MM.1S (cell line): ENCODE measurements at regions not wholly inside any gene's neighbourhood (a gene's known extent, or its start where the extent isn't known, plus 50 kb on each side); places are given as distances from the start of the nearest gene placed in this dataset.
"Not testable (repeated sequence)": the region's sequence is repeated elsewhere in the genome, so short reads cannot be mapped to it uniquely, and the experiment has no call there.

Source experiments
- DNase-seq: peaks from one replicate; pipeline ENCODE4 v3.0.0-alpha.2; 2015
- H2AFZ ChIP-seq: fragments of 300-600 bp; sonication (generic); 2 replicates; pipeline ENCODE4 v1.6.0; 2016; ENCODE audit warnings: antibody characterized with exemption, low read length
- H3F3A ChIP-seq: fragments of 300-600 bp; sonication (generic); 2 replicates; pipeline ENCODE4 v1.6.1; 2016; ENCODE audit warnings: mild to moderate bottlenecking, antibody characterized with exemption, low read length, moderate library complexity, mixed read lengths; ENCODE audit not compliant: insufficient read depth
- H3K27ac ChIP-seq: fragments of 300-600 bp; sonication (generic); 2 replicates; pipeline ENCODE4 v1.5.1; 2016; ENCODE audit warnings: mild to moderate bottlenecking, low read length
- H3K27me3 ChIP-seq: fragments of 300-600 bp; sonication (generic); replicated peaks from 2 replicates; pipeline ENCODE4 v1.6.0; 2016; ENCODE audit warnings: low read length; ENCODE audit not compliant: insufficient read depth
- H3K36me3 ChIP-seq: fragments of 300-600 bp; sonication (generic); replicated peaks from 2 replicates; pipeline ENCODE4 v1.6.1; 2016; ENCODE audit warnings: mild to moderate bottlenecking, low read length, mixed read lengths; ENCODE audit not compliant: insufficient read depth
- H3K4me1 ChIP-seq: fragments of 300-600 bp; sonication (generic); 2 replicates; pipeline ENCODE4 v1.6.1; 2016; ENCODE audit warnings: low read length, mixed read lengths
- H3K4me2 ChIP-seq: fragments of 300-600 bp; sonication (generic); 2 replicates; pipeline ENCODE4 v1.6.0; 2016; ENCODE audit warnings: low read depth, low read length
- H3K4me3 ChIP-seq: fragments of 300-600 bp; sonication (generic); 2 replicates; pipeline ENCODE4 v1.5.1; 2016; ENCODE audit warnings: low read length, mixed read lengths
- H3K79me2 ChIP-seq: fragments of 300-600 bp; sonication (generic); 2 replicates; pipeline ENCODE4 v1.6.1; 2016; ENCODE audit warnings: mixed run types, low read length, mixed read lengths
- H3K9ac ChIP-seq: fragments of 300-600 bp; sonication (generic); 2 replicates; pipeline ENCODE4 v1.6.1; 2016; ENCODE audit warnings: low read length, mixed read lengths
- H3K9me2 ChIP-seq: fragments of 300-600 bp; sonication (generic); replicated peaks from 2 replicates; pipeline ENCODE4 v1.6.1; 2016; ENCODE audit warnings: mild to moderate bottlenecking, low read length, mixed read lengths; ENCODE audit not compliant: insufficient read depth
- H3K9me3 ChIP-seq: fragments of 300-600 bp; sonication (generic); replicated peaks from 2 replicates; pipeline ENCODE4 v1.6.1; 2016; ENCODE audit warnings: mild to moderate bottlenecking, low read length, mixed read lengths; ENCODE audit not compliant: insufficient read depth
- H4K20me1 ChIP-seq: fragments of 300-600 bp; sonication (generic); 2 replicates; pipeline ENCODE4 v1.6.1; 2016; ENCODE audit warnings: mild to moderate bottlenecking, low read length, moderate library complexity, mixed read lengths; ENCODE audit not compliant: insufficient read depth
- EZH2 ChIP-seq: fragments of 300-600 bp; sonication (generic); optimal IDR thresholded peaks from 2 replicates; pipeline ENCODE3; 2017; ENCODE audit warnings: low read depth, mild to moderate bottlenecking, antibody characterized with exemption, low read length, mixed read lengths
- EZH2phosphoT487 ChIP-seq: fragments of 300-600 bp; sonication (generic); IDR thresholded peaks from 2 replicates; pipeline ENCODE4 v1.6.1; 2018; ENCODE audit warnings: antibody characterized with exemption, low read length
- TF ChIP-seq, protein P1 (sequence below): fragments of 300-600 bp; sonication (generic); IDR thresholded peaks from 2 replicates; pipeline ENCODE4 v1.5.1; 2016; ENCODE audit warnings: antibody characterized with exemption, low read length, mixed read lengths

GRCh38 chr2:22450831-22451230 lies 934.1 kb upstream of the KLHL29 start:
- H3K4me2 ChIP-seq, result no peak overlapping the region
- H3K4me3 ChIP-seq, result no peak overlapping the region
- no peak overlapping the region for H2AFZ ChIP-seq
- no peaks in the 10 kb centered on the region for H3K4me1 ChIP-seq
- no peak overlapping the region for H3K9ac ChIP-seq
- no peaks in the 10 kb centered on the region for H3F3A ChIP-seq
- no peaks in the 10 kb centered on the region for H3K36me3 ChIP-seq
- no peaks in the 10 kb centered on the region for H3K27me3 ChIP-seq
- no peak for DNase-seq
- H3K9me2 ChIP-seq, result no peaks in the 10 kb centered on the region
- no peaks in the 10 kb centered on the region for H4K20me1 ChIP-seq
- TF ChIP-seq EZH2phosphoT487, result no peak
- TF ChIP-seq, protein P1, sequence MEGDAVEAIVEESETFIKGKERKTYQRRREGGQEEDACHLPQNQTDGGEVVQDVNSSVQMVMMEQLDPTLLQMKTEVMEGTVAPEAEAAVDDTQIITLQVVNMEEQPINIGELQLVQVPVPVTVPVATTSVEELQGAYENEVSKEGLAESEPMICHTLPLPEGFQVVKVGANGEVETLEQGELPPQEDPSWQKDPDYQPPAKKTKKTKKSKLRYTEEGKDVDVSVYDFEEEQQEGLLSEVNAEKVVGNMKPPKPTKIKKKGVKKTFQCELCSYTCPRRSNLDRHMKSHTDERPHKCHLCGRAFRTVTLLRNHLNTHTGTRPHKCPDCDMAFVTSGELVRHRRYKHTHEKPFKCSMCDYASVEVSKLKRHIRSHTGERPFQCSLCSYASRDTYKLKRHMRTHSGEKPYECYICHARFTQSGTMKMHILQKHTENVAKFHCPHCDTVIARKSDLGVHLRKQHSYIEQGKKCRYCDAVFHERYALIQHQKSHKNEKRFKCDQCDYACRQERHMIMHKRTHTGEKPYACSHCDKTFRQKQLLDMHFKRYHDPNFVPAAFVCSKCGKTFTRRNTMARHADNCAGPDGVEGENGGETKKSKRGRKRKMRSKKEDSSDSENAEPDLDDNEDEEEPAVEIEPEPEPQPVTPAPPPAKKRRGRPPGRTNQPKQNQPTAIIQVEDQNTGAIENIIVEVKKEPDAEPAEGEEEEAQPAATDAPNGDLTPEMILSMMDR, result no peak
- no peak for TF ChIP-seq EZH2
- no peaks in the 10 kb centered on the region for H3K79me2 ChIP-seq
- H3K27ac ChIP-seq, result no peak overlapping the region
- no peaks in the 10 kb centered on the region for H3K9me3 ChIP-seq

DNA sequence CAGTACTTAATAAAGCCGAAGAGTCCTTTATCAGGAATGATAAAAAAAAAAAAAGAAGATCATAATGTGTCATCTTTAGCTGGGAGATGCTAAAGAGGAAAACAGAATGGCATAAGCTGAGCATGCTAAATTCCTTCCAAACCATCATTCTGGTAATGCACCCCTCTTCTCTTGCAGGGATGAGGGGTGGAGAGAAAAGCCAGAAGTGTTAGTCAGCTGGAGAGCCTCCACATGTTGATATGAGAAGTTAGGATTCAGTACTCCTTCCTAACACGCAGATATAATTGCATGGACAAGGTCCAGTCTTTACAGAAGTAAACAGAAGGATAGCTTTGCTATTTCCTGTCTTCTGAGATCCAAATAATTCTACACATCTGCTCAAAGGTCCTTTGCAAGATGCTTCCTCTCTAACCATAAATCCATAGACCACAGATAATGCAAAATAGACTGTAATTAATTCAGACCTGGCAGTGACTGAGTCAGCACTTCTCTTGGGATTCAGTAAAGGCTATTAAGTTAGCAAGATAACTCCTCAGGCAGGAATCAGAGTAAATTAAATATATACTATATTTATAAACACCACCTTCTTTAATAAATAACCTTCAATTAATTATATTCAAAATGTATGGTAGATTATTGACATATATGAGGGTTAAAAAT lies 930.0 kb upstream of the KLHL29 start:
- TF ChIP-seq, protein P1, result no peak
- TF ChIP-seq EZH2 (no peak), EZH2phosphoT487 (no peak)

DNA sequence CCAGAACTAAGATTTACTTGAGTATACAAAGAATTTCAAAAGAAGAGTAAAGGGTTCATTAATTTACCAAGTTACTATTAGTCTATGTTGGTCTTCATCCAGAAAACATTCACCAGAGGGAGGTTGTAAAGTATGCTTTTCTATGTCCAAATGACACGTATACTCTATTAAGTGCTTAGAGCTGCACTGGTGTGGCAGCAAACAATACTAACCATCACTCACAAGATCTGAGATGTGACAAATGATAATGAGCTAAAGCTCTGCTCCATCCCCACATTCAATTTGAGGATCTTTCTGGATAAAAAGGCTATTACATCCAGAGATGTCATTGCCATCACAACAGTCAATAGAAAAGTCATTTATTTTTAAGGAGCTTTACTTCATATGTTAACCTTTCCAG lies 926.5 kb upstream of the KLHL29 start:
- no peak overlapping the region for H3K4me2 ChIP-seq
- no peaks in the 10 kb centered on the region for H3K9me3 ChIP-seq
- H3K36me3 ChIP-seq, result no peaks in the 10 kb centered on the region
- H3F3A ChIP-seq, result no peaks in the 10 kb centered on the region
- no peak for TF ChIP-seq EZH2
- TF ChIP-seq EZH2phosphoT487, result no peak
- TF ChIP-seq, protein P1, result no peak
- no peak for DNase-seq
- no peak overlapping the region for H3K4me3 ChIP-seq
- H2AFZ ChIP-seq, result no peak overlapping the region
- H3K9me2 ChIP-seq, result no peaks in the 10 kb centered on the region
- H3K4me1 ChIP-seq, result no peaks in the 10 kb centered on the region
- no peaks in the 10 kb centered on the region for H3K27me3 ChIP-seq
- no peaks in the 10 kb centered on the region for H4K20me1 ChIP-seq
- H3K9ac ChIP-seq, result no peak overlapping the region
- no peaks in the 10 kb centered on the region for H3K79me2 ChIP-seq
- no peak overlapping the region for H3K27ac ChIP-seq

More for the DNA sequence above, 930.0 kb upstream of the KLHL29 start:
- Histone ChIP-seq H3K4me3 (no peak overlapping the region), H3K9ac (no peak overlapping the region), H2AFZ (no peak overlapping the region), H3K27ac (no peak overlapping the region), H3F3A (no peaks in the 10 kb centered on the region), H3K9me2 (no peaks in the 10 kb centered on the region), H3K36me3 (no peaks in the 10 kb centered on the region), H3K9me3 (no peaks in the 10 kb centered on the region), H3K4me2 (no peak overlapping the region), H3K27me3 (no peaks in the 10 kb centered on the region), H4K20me1 (no peaks in the 10 kb centered on the region), H3K79me2 (no peaks in the 10 kb centered on the region), H3K4me1 (no peaks in the 10 kb centered on the region)
- DNase-seq, result no peak

- not testable (repeated sequence) for H3K27me3 ChIP-seq, H3F3A ChIP-seq, H3K27ac ChIP-seq, H3K4me3 ChIP-seq, H3K9me3 ChIP-seq, H2AFZ ChIP-seq, H3K4me1 ChIP-seq, H3K36me3 ChIP-seq, H3K4me2 ChIP-seq, H3K79me2 ChIP-seq, H3K9me2 ChIP-seq, H3K9ac ChIP-seq, H4K20me1 ChIP-seq, DNase-seq
Observed at GRCh38 chr2:22475103-22475502, 909.9 kb upstream of the KLHL29 start.
